ENCODE measurements at regions not wholly inside any gene's neighbourhood (a gene's known extent, or its start where the extent isn't known, plus 50 kb on each side); places are given as distances from the start of the nearest gene placed in this dataset.
A peak's percentile ranks its signal among the peaks of the same experiment; 100 is the strongest.

DNA sequence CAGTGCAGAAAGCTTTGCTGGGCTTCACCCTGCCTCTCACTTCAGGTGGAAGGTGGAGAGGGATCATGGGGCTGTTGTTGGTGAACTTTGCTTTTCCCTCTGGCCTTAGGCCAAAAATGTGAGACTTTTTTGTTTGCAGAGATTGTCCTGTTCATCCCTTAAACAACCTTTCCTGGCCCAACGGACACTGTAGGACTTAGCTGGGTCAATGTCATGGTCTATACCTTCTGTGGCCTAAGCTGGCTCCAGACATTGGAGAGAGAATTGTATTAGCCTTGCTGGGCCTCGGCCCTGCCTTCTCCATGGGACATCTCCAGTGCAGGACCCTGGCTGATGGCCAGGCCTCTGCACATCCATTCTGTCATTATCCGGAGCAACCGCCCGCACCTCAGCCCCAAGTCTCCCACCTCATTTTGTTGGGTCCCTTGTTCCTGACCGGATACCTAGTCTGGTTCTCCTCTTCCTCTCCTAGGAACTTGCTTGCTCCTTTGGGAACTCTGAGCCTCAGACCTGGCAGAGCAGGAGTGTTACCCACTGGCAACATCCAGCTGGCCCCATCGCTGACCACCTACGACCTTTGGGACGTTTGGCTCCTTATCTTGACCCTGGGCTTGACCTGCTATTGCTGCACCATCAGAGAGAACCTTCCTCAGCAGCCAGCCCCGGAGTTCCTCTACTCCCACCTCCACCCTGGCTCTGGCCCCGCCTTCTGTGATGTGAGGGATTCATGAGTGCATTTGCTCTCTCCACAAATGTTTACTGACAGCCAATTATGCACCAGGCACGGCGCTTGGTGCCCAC, 128.2 kb downstream of the BANF2 start:
- Histone ChIP-seq H4K8ac (ENCODE audit: extremely low read depth, insufficient read depth, low read length) (no peak overlapping the region), H3K4me2 (ENCODE audit: insufficient read depth in 1 of 2, low read depth in 2 of 2, low read length in 2 of 2) (no peak overlapping the region), H4K20me1 (replicated peaks in 1 of 2; ENCODE audit: control insufficient read depth in 1 of 2, insufficient read depth in 2 of 2, low read length in 2 of 2) (no peaks in the 10 kb centered on the region), H3K79me2 (ENCODE audit: control insufficient read depth in 1 of 2, insufficient read depth in 2 of 2, low read length in 2 of 2) (no peaks in the 10 kb centered on the region), H2BK5ac (ENCODE audit: low read depth, low read length) (no peak overlapping the region), H3K79me1 (ENCODE audit: low read depth, low read length) (no peaks in the 10 kb centered on the region), H3K23me2 (ENCODE audit: low read depth, low read length) (no peaks in the 10 kb centered on the region), H2BK15ac (ENCODE audit: low read length) (no peak overlapping the region), H3K56ac (replicated peaks; ENCODE audit: insufficient read length, low read depth, low read length) (no peak overlapping the region), H2BK20ac (ENCODE audit: low read length) (no peak overlapping the region), H3K36me3 (ENCODE audit: control insufficient read depth in 2 of 4, insufficient read depth in 4 of 4, low read length in 3 of 4) (no peaks in the 10 kb centered on the region), H3K4me1 (replicated peaks in 1 of 4; ENCODE audit: control insufficient read depth in 3 of 4, insufficient read depth in 4 of 4, low read length in 3 of 4) (peaks cover 2 to 6% (median 3%) of the 10 kb centered on the region in 4 experiments; a peak in 3 of 7 replicates), H3K9me3 (ENCODE audit: insufficient read depth in 2 of 2, low read depth in 1 of 2, low read length in 1 of 2) (no peaks in the 10 kb centered on the region), H3K27ac (ENCODE audit: low read depth, low read length) (no peak overlapping the region), H2AK5ac (ENCODE audit: low read depth, low read length) (no peak overlapping the region; the same call in 1 of the 2 replicates), H3K4ac (replicated peaks; ENCODE audit: insufficient read length, low read depth, low read length) (no peak overlapping the region), H3K4me3 (ENCODE audit: extremely low read depth in 1 of 4, insufficient read depth in 2 of 4, low read depth in 3 of 4, low read length in 4 of 4) (no peak overlapping the region), H3K18ac (ENCODE audit: extremely low read depth, low read length) (no peak overlapping the region), H2BK12ac (ENCODE audit: low read depth, low read length) (no peak overlapping the region), H2BK120ac (replicated peaks; ENCODE audit: low read depth, low read length) (no peak overlapping the region), H2AFZ (ENCODE audit: low read length) (no peak overlapping the region), H3K14ac (ENCODE audit: insufficient read length) (no peak overlapping the region), H3K9ac (replicated peaks in 1 of 4; ENCODE audit: extremely low read depth in 1 of 4, low read depth in 3 of 4, low read length in 3 of 4) (no peak overlapping the region; a peak in 1 of 7 replicates), H3K23ac (ENCODE audit: insufficient read length) (no peak overlapping the region), H4K91ac (replicated peaks; ENCODE audit: insufficient read length, low read length) (peak overlapping the region; percentile 17), H3K27me3 (replicated peaks in 1 of 4; ENCODE audit: control insufficient read depth in 3 of 4, extremely low read depth in 1 of 4, insufficient read depth in 3 of 4, low read length in 3 of 4) (0 out of 7 replicates have a peak, but pooled peaks cover 0 to under 1% (median 0%) of the 10 kb centered on the region in 4 experiments), H4K5ac (ENCODE audit: insufficient read length, low read depth, low read length) (no peak overlapping the region)
- CTCF ChIA-PET (ENCODE audit: partially characterized antibody), result interaction anchor here (0.6 kb wide), 1 partner anchor 284 kb away, joined by 3 read pairs; no protein-coding TSS in a partner anchor
- POLR2A ChIA-PET (ENCODE audit: partially characterized antibody), result no interaction called here
- 89% methylated on average over 11 of the region's 13 CpGs; no CpG with 5 or more reads in 1 of the 2 experiments for WGBS, 2 experiments (ENCODE audit: extremely low coverage in 1 of 2, insufficient coverage in 1 of 2, insufficient read length in 1 of 2, insufficient replicate concordance in 2 of 2, low coverage in 1 of 2, low lambda C conversion rate in 2 of 2, missing lambda C conversion rate in 1 of 2)
- no peak for FAIRE-seq
- DNase-seq (ENCODE audit: low read depth in 1 of 2, low spot score in 2 of 2), result no peak
- no peak for TF ChIP-seq SRF (IDR thresholded peaks at IDR 0.05; ENCODE audit: low read depth, low read length)

All from H1 (cell line).